Endothelial cell of umbilical vein (primary cell): ENCODE measurements at regions not wholly inside any gene's neighbourhood (a gene's known extent, or its start where the extent isn't known, plus 50 kb on each side); places are given as distances from the start of the nearest gene placed in this dataset.

Experiments used
- BruUV-seq: library from RNA; stranded (reverse); fragments of 400-500 nt; replicated peaks from 2 replicates; lab custom pipeline; 2021; lab: Mats Ljungman, UMichigan
- CTCF ChIA-PET: fragments of 300-600, 350-600 bp; sonication (Branson Sonifier 250); formaldehyde crosslinking; loops from one replicate; lab custom pipeline; 2021; ENCODE audit warnings: antibody characterized with exemption, inconsistent platforms; lab: Charles Lee
- POLR2A ChIA-PET: fragments of 300-600, 350-600 bp; sonication (Branson Sonifier 250); formaldehyde crosslinking; loops from one replicate; lab custom pipeline; 2021; ENCODE audit warnings: antibody characterized with exemption, inconsistent platforms; lab: Charles Lee
- DNase-seq: peaks from one replicate; pipeline ENCODE4 v3.0.0-alpha.2; 2011; ENCODE audit warnings: low read depth, low spot score
- FAIRE-seq: peaks from 2 replicates; lab custom pipeline; 2011; peaks lifted over from hg19 to GRCh38; lab: Jason Lieb, UNC
- H2AFZ ChIP-seq: 2 replicates; pipeline ENCODE4 v1.6.0; 2012; ENCODE audit warnings: low read depth, low read length, control low read depth, inconsistent platforms
- H3K27ac ChIP-seq: 2 replicates; pipeline ENCODE4 v1.5.1; 2011; ENCODE audit warnings: low read depth, mild to moderate bottlenecking, control low read depth, low read length, moderate library complexity; ENCODE audit not compliant: insufficient read depth
- H3K27me3 ChIP-seq, 2 experiments: 2 replicates each; pipeline versions ENCODE4 v1.6.0 to v1.6.1; 2011; ENCODE audit warnings: low read length in 2 of 2, mixed read lengths in 1 of 2; ENCODE audit not compliant: control insufficient read depth in 2 of 2, insufficient read depth in 2 of 2
- H3K36me3 ChIP-seq, 2 experiments: 2 replicates in 1 of 2; 3 replicates in 1 of 2; pipeline ENCODE4 v1.5.1; 2011; ENCODE audit warnings: low read length in 2 of 2, mild to moderate bottlenecking in 1 of 2, moderate library complexity in 1 of 2; ENCODE audit not compliant: control insufficient read depth in 2 of 2, insufficient read depth in 2 of 2; ENCODE audit errors: extremely low read depth in 1 of 2
- H3K4me1 ChIP-seq: 3 replicates; pipeline ENCODE4 v1.5.1; 2011; ENCODE audit warnings: mild to moderate bottlenecking, low read length; ENCODE audit not compliant: control insufficient read depth, insufficient read depth; ENCODE audit errors: extremely low read depth
- H3K4me2 ChIP-seq: 2 replicates; pipeline ENCODE4 v1.6.1; 2011; ENCODE audit warnings: low read length, control low read depth, mixed read lengths; ENCODE audit not compliant: insufficient read depth
- H3K4me3 ChIP-seq, 3 experiments: fragments of 200-600 bp in 1 of 3; sonication (generic), shearing (Covaris generic) in 1 of 3; replicated peaks in 1 of 3; 2 replicates each; pipeline ENCODE4 v1.5.1; 2011 to 2016; ENCODE audit warnings: control low read depth in 3 of 3, low read length in 3 of 3, mild to moderate bottlenecking in 2 of 3, inconsistent platforms in 1 of 3, low read depth in 1 of 3, moderate library complexity in 1 of 3; ENCODE audit not compliant: insufficient read depth in 1 of 3
- H3K79me2 ChIP-seq: 2 replicates; pipeline ENCODE4 v1.6.0; 2012; ENCODE audit warnings: low read length, inconsistent platforms; ENCODE audit not compliant: control insufficient read depth, insufficient read depth
- H3K9ac ChIP-seq: replicated peaks from 2 replicates; pipeline ENCODE3; 2011; ENCODE audit warnings: low read length, control low read depth; ENCODE audit not compliant: insufficient read depth; ENCODE audit errors: extremely low read depth
- H3K9me1 ChIP-seq: replicated peaks from 3 replicates; pipeline ENCODE4 v1.6.0; 2011; ENCODE audit warnings: mild to moderate bottlenecking, low read length; ENCODE audit not compliant: control insufficient read depth, insufficient read depth; ENCODE audit errors: extremely low read depth
- H3K9me3 ChIP-seq: replicated peaks from 2 replicates; pipeline ENCODE4 v1.5.1; 2012; ENCODE audit warnings: low read length, inconsistent platforms; ENCODE audit not compliant: control insufficient read depth, insufficient read depth
- H4K20me1 ChIP-seq: replicated peaks from 2 replicates; pipeline ENCODE3; 2011; ENCODE audit warnings: mild to moderate bottlenecking, low read length; ENCODE audit not compliant: control insufficient read depth, insufficient read depth; ENCODE audit errors: extremely low read depth
- EZH2 ChIP-seq: IDR thresholded peaks from 2 replicates; pipeline ENCODE4 v1.6.1; 2012; ENCODE audit warnings: borderline replicate concordance, low read depth, mild to moderate bottlenecking, moderate library complexity, low read length, inconsistent platforms; ENCODE audit not compliant: severe bottlenecking
- FOS ChIP-seq: IDR thresholded peaks from 2 replicates; pipeline ENCODE4 v1.6.1; 2011; ENCODE audit warnings: mild to moderate bottlenecking, low read length, moderate library complexity, borderline replicate concordance; ENCODE audit not compliant: insufficient read depth
- GATA2 ChIP-seq: IDR thresholded peaks from 2 replicates; pipeline ENCODE4 v1.7.0; 2011; ENCODE audit warnings: low read depth, mild to moderate bottlenecking, moderate library complexity, mixed read lengths, low read length; ENCODE audit not compliant: insufficient read length, insufficient read depth
- JUN ChIP-seq: IDR thresholded peaks from 2 replicates; pipeline ENCODE4 v1.6.1; 2011; ENCODE audit warnings: borderline replicate concordance, low read depth; ENCODE audit not compliant: insufficient read length, insufficient read depth
- MYC ChIP-seq: IDR thresholded peaks from one replicate; pipeline ENCODE4 v1.6.1; 2011; ENCODE audit warnings: mild to moderate bottlenecking, low read depth, low read length
- POLR2A ChIP-seq: IDR thresholded peaks from 2 replicates; pipeline ENCODE4 v1.6.1; 2012; ENCODE audit warnings: low read depth, mild to moderate bottlenecking, control low read depth, low read length
- POLR2AphosphoS5 ChIP-seq: IDR thresholded peaks from 2 replicates; pipeline ENCODE4 v1.6.1; 2012; ENCODE audit warnings: low read depth, mild to moderate bottlenecking, control low read depth, low read length, moderate library complexity; ENCODE audit not compliant: insufficient read depth
- dilution Hi-C: fragments of 300-500 bp; cut with MboI; formaldehyde crosslinking; loops from one replicate; pipeline ENCODE4 v1.15.0; 2019; ENCODE audit warnings: low sequenced_read_pairs; ENCODE audit not compliant: extremely low pct_ligation_motif_present
- intact Hi-C: fragments of 100-400 bp; cut with micrococcal nuclease; formaldehyde crosslinking; loops from one replicate; pipeline ENCODE4 v1.10.0; 2022
- TF ChIP-seq, protein P1 (sequence below), 2 donors: IDR thresholded peaks; 1 replicate in 1 of 2; 2 replicates in 1 of 2; pipeline ENCODE4 v1.5.1; 2011; ENCODE audit warnings: low read length in 2 of 2, mild to moderate bottlenecking in 2 of 2, moderate library complexity in 2 of 2, control low read depth in 1 of 2, inconsistent platforms in 1 of 2, low read depth in 1 of 2; ENCODE audit not compliant: insufficient read depth in 1 of 2; ENCODE audit errors: extremely low read depth in 1 of 2
- TF ChIP-seq, protein P2 (sequence below): IDR thresholded peaks from 2 replicates; pipeline ENCODE4 v1.6.1; 2011; ENCODE audit not compliant: insufficient read depth, insufficient read length

DNA sequence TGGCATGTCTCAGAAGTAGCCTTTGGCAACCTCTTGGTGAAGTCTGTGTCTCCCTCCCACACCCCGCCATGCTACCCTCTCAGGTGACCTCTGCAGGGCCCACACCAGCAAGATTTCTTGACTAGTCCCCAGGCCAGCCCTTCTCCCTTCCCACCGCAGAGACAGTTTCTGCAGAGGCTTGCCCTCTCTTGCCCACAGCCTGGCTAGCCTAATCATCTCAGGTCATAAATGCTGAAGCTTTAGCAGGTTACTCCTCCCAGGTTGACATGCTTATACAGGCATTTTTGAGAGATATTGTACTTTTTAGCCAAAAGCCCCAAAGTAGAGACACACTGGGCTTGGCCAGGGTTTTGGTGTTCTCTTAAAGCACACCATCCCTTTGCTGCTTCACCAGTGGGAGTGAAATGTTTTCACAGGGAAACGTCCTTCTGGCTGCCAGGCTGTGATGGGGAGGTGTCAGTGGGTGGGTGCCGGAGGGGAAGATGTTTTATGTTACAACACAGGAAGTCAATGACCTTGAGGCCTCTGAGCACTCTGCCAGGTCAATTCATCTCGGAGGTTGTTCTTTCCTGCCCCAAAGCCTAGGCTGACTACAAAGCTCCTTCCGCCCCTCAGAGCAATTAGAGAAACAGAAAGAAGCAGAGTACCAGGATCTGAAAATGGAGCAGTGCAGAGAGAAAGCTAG lies 58.5 kb downstream of the STYXL2 start:
- intact Hi-C loops (no loop called here), dilution Hi-C loops (no loop called here)
- DNase-seq (no peak), FAIRE-seq (no peak)
- no peaks in the 10 kb centered on the region for H3K79me2 ChIP-seq
- H3K4me1 ChIP-seq: no peaks in the 10 kb centered on the region
- no peak overlapping the region for H3K4me2 ChIP-seq
- H4K20me1 ChIP-seq: no peaks in the 10 kb centered on the region
- H3K4me3 ChIP-seq: no peak overlapping the region
- H3K27ac ChIP-seq: no peak overlapping the region
- ChIA-PET POLR2A (interaction anchor here (0.6 kb wide), 1 partner anchor 145 kb away, joined by 3 read pairs; no protein-coding TSS in a partner anchor), CTCF (no interaction called here)
- H2AFZ ChIP-seq: no peak overlapping the region
- H3K9me3 ChIP-seq: no peaks in the 10 kb centered on the region
- no peak overlapping the region for H3K9ac ChIP-seq
- peaks cover 0 to 1% of the 10 kb centered on the region in 2 experiments for H3K27me3 ChIP-seq
- BruUV-seq: no TSS peak
- no peaks in the 10 kb centered on the region for H3K36me3 ChIP-seq
- no peaks in the 10 kb centered on the region for H3K9me1 ChIP-seq
- TF ChIP-seq, protein P1, sequence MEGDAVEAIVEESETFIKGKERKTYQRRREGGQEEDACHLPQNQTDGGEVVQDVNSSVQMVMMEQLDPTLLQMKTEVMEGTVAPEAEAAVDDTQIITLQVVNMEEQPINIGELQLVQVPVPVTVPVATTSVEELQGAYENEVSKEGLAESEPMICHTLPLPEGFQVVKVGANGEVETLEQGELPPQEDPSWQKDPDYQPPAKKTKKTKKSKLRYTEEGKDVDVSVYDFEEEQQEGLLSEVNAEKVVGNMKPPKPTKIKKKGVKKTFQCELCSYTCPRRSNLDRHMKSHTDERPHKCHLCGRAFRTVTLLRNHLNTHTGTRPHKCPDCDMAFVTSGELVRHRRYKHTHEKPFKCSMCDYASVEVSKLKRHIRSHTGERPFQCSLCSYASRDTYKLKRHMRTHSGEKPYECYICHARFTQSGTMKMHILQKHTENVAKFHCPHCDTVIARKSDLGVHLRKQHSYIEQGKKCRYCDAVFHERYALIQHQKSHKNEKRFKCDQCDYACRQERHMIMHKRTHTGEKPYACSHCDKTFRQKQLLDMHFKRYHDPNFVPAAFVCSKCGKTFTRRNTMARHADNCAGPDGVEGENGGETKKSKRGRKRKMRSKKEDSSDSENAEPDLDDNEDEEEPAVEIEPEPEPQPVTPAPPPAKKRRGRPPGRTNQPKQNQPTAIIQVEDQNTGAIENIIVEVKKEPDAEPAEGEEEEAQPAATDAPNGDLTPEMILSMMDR (IDR thresholded peaks at IDR 0.05; ENCODE audit: extremely low read depth in 1 of 2, insufficient read depth in 1 of 2, low read depth in 1 of 2, low read length in 2 of 2): no peak
- TF ChIP-seq POLR2A (no peak), JUN (no peak), EZH2 (no peak), GATA2 (no peak), FOS (no peak), POLR2AphosphoS5 (no peak), MYC (no peak)
- TF ChIP-seq, protein P2, sequence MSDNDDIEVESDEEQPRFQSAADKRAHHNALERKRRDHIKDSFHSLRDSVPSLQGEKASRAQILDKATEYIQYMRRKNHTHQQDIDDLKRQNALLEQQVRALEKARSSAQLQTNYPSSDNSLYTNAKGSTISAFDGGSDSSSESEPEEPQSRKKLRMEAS: no peak
